Thyroid gland (tissue), 4 donors: ENCODE measurements at regions not wholly inside any gene's neighbourhood (a gene's known extent, or its start where the extent isn't known, plus 50 kb on each side); places are given as distances from the start of the nearest gene placed in this dataset.

Experiments used
- DNase-seq, 2 donors: peaks; one replicate each; pipeline ENCODE4 v3.0.0-alpha.2; 2019
- H3K27ac ChIP-seq, 3 donors: fragments of 200-600 bp; sonication (generic); 1 replicate in 2 of 3; 2 replicates in 1 of 3; pipeline ENCODE4 v1.5.1; 2016 to 2019; ENCODE audit warnings: mild to moderate bottlenecking in 1 of 3, moderate library complexity in 1 of 3
- H3K27me3 ChIP-seq: fragments of 200-600 bp; sonication (generic); one replicate; pipeline ENCODE4 v1.5.1; 2019
- H3K36me3 ChIP-seq, 2 donors: fragments of 200-600 bp; sonication (generic); one replicate each; pipeline ENCODE4 v1.5.1; 2016 to 2019
- H3K4me1 ChIP-seq, 2 donors: fragments of 200-600 bp; sonication (generic); one replicate each; pipeline ENCODE4 v1.5.1; 2017 to 2019
- H3K4me3 ChIP-seq, 3 donors: fragments of 200-600 bp; sonication (generic); replicated peaks in 1 of 3; 1 replicate in 2 of 3; 2 replicates in 1 of 3; pipeline ENCODE4 v1.5.1; 2016; ENCODE audit warnings: mild to moderate bottlenecking in 1 of 3
- H3K9me3 ChIP-seq: fragments of 200-600 bp; sonication (generic); one replicate; pipeline ENCODE4 v1.5.1; 2017
- CTCF ChIP-seq, 6 experiments: fragments of 200-600 bp in 3 of 6; fragments of 450-650 bp in 3 of 6; sonication (generic) in 3 of 6; IDR thresholded peaks; one replicate each; pipeline ENCODE4 v1.5.1; 2016 to 2019; ENCODE audit warnings: antibody characterized with exemption in 6 of 6, mild to moderate bottlenecking in 2 of 6, inconsistent platforms in 1 of 6, moderate library complexity in 1 of 6
- POLR2A ChIP-seq, 2 donors: fragments of 450-650 bp; IDR thresholded peaks; one replicate each; pipeline ENCODE4 v1.6.1; 2017; ENCODE audit warnings: antibody characterized with exemption in 2 of 2, mild to moderate bottlenecking in 2 of 2, moderate library complexity in 1 of 2
- WGBS, 2 donors: methylation state at CpG; one replicate each; pipeline ENCODE4 v1.1.5; 2017; 5-methylcytosine and 5-hydroxymethylcytosine counted together
- intact Hi-C: fragments of 100-400 bp; cut with DNase I; formaldehyde crosslinking; loops from one replicate; pipeline ENCODE4 v1.15.1; 2023

GRCh38 chr12:126907900-126908764 is 1358.8 kb upstream of the TMEM132C start:
- 77 to 80% methylated on average over 6 of the region's 6 CpGs for WGBS, 2 donors
- no peak for DNase-seq
- TF ChIP-seq POLR2A (IDR thresholded peaks at IDR 0.05), result no peak
- TF ChIP-seq CTCF (IDR thresholded peaks at IDR 0.05), result no peak
- H3K4me1 ChIP-seq, result no peaks in the 10 kb centered on the region
- intact Hi-C loops, result no loop called here
- no peak overlapping the region for H3K27ac ChIP-seq
- H3K9me3 ChIP-seq, result no peaks in the 10 kb centered on the region
- no peaks in the 10 kb centered on the region for H3K36me3 ChIP-seq
- H3K4me3 ChIP-seq, result no peak overlapping the region
- no peaks in the 10 kb centered on the region for H3K27me3 ChIP-seq

- H3K27me3 ChIP-seq, result no peaks in the 10 kb centered on the region
- H3K9me3 ChIP-seq, result no peaks in the 10 kb centered on the region
- H3K27ac ChIP-seq, result no peak overlapping the region
- intact Hi-C loops, result no loop called here
- 74 to 77% methylated on average over 3 of the region's 3 CpGs for WGBS, 2 donors
- H3K36me3 ChIP-seq, result no peaks in the 10 kb centered on the region
- no peaks in the 10 kb centered on the region for H3K4me1 ChIP-seq
- H3K4me3 ChIP-seq, result no peak overlapping the region
- DNase-seq, result no peak
- TF ChIP-seq CTCF (IDR thresholded peaks at IDR 0.05), result no peak
- TF ChIP-seq POLR2A (IDR thresholded peaks at IDR 0.05), result no peak
Measured at GRCh38 chr12:126908765-126909142, 1358.2 kb upstream of the TMEM132C start.

- Histone ChIP-seq H3K4me3 (no peak overlapping the region), H3K27ac (no peak overlapping the region), H3K27me3 (no peaks in the 10 kb centered on the region), H3K4me1 (no peaks in the 10 kb centered on the region), H3K9me3 (no peaks in the 10 kb centered on the region), H3K36me3 (no peaks in the 10 kb centered on the region)
- no peak for DNase-seq
- intact Hi-C loops, result no loop called here
- 76 to 83% methylated on average over 7 of the region's 7 CpGs for WGBS, 2 donors
- TF ChIP-seq CTCF (IDR thresholded peaks at IDR 0.05), result no peak
- TF ChIP-seq POLR2A (IDR thresholded peaks at IDR 0.05), result no peak
Measured at GRCh38 chr12:126910570-126910969, 1356.4 kb upstream of the TMEM132C start.

- Histone ChIP-seq H3K4me3 (no peak overlapping the region), H3K36me3 (no peaks in the 10 kb centered on the region), H3K27ac (no peak overlapping the region), H3K9me3 (no peaks in the 10 kb centered on the region), H3K4me1 (no peaks in the 10 kb centered on the region), H3K27me3 (no peaks in the 10 kb centered on the region)
- intact Hi-C loops, result no loop called here
- WGBS, 2 donors, result 94% methylated on average over 6 of the region's 6 CpGs
- no peak for DNase-seq
- TF ChIP-seq CTCF (IDR thresholded peaks at IDR 0.05) (no peak), POLR2A (IDR thresholded peaks at IDR 0.05) (no peak)
Measured at GRCh38 chr12:126912111-126912510, 1354.9 kb upstream of the TMEM132C start.

- no peaks in the 10 kb centered on the region for H3K4me1 ChIP-seq
- H3K9me3 ChIP-seq, result no peaks in the 10 kb centered on the region
- 64 to 68% methylated on average over 5 of the region's 5 CpGs for WGBS, 2 donors
- DNase-seq, result no peak
- no peaks in the 10 kb centered on the region for H3K27me3 ChIP-seq
- H3K4me3 ChIP-seq, result no peak overlapping the region
- H3K27ac ChIP-seq, result no peak overlapping the region
- TF ChIP-seq POLR2A (IDR thresholded peaks at IDR 0.05) (no peak), CTCF (IDR thresholded peaks at IDR 0.05) (no peak)
- no peaks in the 10 kb centered on the region for H3K36me3 ChIP-seq
- intact Hi-C loops, result no loop called here
Measured at GRCh38 chr12:126914170-126914793, 1352.7 kb upstream of the TMEM132C start.
